BJ (cell line): ENCODE measurements at regions not wholly inside any gene's neighbourhood (a gene's known extent, or its start where the extent isn't known, plus 50 kb on each side); places are given as distances from the start of the nearest gene placed in this dataset.
A peak's percentile ranks its signal among the peaks of the same experiment; 100 is the strongest.

Source experiments
- CTCF ChIA-PET: fragments of 350-600 bp; formaldehyde crosslinking; extraction: SDS; loops from one replicate; lab custom pipeline; 2021; ENCODE audit warnings: antibody characterized with exemption, inconsistent platforms; lab: Yijun Ruan, JAX
- POLR2A ChIA-PET: fragments of 300-600 bp; sonication (Branson Sonifier 250); formaldehyde crosslinking; extraction: SDS; loops from one replicate; lab custom pipeline; 2021; ENCODE audit warnings: antibody characterized with exemption; lab: Charles Lee
- DNase-seq: peaks from one replicate; pipeline ENCODE4 v3.0.0-alpha.2; 2011; ENCODE audit warnings: low read depth
- H3K27me3 ChIP-seq: 2 replicates; pipeline ENCODE4 v1.6.0; 2011; ENCODE audit warnings: low read length; ENCODE audit not compliant: control insufficient read depth, insufficient read depth
- H3K36me3 ChIP-seq: 2 replicates; pipeline ENCODE4 v1.5.1; 2011; ENCODE audit warnings: low read length; ENCODE audit not compliant: control insufficient read depth, insufficient read depth
- H3K4me3 ChIP-seq: 2 replicates; pipeline ENCODE4 v1.5.1; 2011; ENCODE audit warnings: low read depth, mild to moderate bottlenecking, control low read depth, low read length
- TF ChIP-seq, protein P1 (sequence below): IDR thresholded peaks from 2 replicates; pipeline ENCODE4 v1.5.1; 2011; ENCODE audit warnings: low read depth, mild to moderate bottlenecking, control low read depth, inconsistent platforms, low read length, moderate library complexity; ENCODE audit not compliant: insufficient read depth

DNA sequence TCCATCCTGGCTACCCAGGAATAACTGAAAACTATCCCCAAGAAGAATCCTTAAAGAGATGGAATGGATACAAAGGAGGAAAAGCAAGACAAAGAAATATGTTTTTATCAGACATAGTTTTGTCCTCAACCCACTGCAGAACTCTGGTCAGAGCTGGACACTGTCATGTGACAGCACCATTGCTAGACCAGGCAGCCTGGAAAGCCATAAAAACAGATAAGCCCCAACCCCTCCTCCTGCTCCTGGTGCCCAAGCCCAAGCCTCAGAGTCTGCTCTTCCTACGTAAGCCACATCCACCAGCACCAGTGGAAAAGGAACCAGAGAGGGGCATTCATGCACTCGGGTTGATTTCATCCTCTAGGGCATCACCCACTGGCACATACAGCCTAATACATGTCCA, 116.9 kb downstream of the TRIM29 start:
- Histone ChIP-seq H3K4me3 (no peak overlapping the region), H3K36me3 (no peaks in the 10 kb centered on the region), H3K27me3 (peaks cover 7% of the 10 kb centered on the region)
- DNase-seq, result no peak
- TF ChIP-seq, protein P1, sequence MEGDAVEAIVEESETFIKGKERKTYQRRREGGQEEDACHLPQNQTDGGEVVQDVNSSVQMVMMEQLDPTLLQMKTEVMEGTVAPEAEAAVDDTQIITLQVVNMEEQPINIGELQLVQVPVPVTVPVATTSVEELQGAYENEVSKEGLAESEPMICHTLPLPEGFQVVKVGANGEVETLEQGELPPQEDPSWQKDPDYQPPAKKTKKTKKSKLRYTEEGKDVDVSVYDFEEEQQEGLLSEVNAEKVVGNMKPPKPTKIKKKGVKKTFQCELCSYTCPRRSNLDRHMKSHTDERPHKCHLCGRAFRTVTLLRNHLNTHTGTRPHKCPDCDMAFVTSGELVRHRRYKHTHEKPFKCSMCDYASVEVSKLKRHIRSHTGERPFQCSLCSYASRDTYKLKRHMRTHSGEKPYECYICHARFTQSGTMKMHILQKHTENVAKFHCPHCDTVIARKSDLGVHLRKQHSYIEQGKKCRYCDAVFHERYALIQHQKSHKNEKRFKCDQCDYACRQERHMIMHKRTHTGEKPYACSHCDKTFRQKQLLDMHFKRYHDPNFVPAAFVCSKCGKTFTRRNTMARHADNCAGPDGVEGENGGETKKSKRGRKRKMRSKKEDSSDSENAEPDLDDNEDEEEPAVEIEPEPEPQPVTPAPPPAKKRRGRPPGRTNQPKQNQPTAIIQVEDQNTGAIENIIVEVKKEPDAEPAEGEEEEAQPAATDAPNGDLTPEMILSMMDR, result no peak
- POLR2A ChIA-PET, result no interaction called here
- CTCF ChIA-PET, result no interaction called here

GRCh38 chr11:120020486-120020885, 117.4 kb downstream of the TRIM29 start:
- no peak for DNase-seq
- no peaks in the 10 kb centered on the region for H3K36me3 ChIP-seq
- POLR2A ChIA-PET, result no interaction called here
- TF ChIP-seq, protein P1, result no peak
- H3K4me3 ChIP-seq, result no peak overlapping the region
- peaks cover 10% of the 10 kb centered on the region for H3K27me3 ChIP-seq
- CTCF ChIA-PET, result no interaction called here

- H3K36me3 ChIP-seq, result no peaks in the 10 kb centered on the region
- ChIA-PET CTCF (no interaction called here), POLR2A (no interaction called here)
- DNase-seq, result no peak
- H3K27me3 ChIP-seq, result peaks cover 12% of the 10 kb centered on the region
- TF ChIP-seq, protein P1, result no peak
- no peak overlapping the region for H3K4me3 ChIP-seq
Measured at GRCh38 chr11:120019191-120019590, 118.7 kb downstream of the TRIM29 start.

GRCh38 chr11:120017582-120018150, 120.2 kb downstream of the TRIM29 start:
- Histone ChIP-seq H3K27me3 (peaks cover 13% of the 10 kb centered on the region), H3K4me3 (no peak overlapping the region), H3K36me3 (no peaks in the 10 kb centered on the region)
- DNase-seq, result no peak
- CTCF ChIA-PET, result no interaction called here
- TF ChIP-seq, protein P1, result no peak
- POLR2A ChIA-PET, result no interaction called here

DNA sequence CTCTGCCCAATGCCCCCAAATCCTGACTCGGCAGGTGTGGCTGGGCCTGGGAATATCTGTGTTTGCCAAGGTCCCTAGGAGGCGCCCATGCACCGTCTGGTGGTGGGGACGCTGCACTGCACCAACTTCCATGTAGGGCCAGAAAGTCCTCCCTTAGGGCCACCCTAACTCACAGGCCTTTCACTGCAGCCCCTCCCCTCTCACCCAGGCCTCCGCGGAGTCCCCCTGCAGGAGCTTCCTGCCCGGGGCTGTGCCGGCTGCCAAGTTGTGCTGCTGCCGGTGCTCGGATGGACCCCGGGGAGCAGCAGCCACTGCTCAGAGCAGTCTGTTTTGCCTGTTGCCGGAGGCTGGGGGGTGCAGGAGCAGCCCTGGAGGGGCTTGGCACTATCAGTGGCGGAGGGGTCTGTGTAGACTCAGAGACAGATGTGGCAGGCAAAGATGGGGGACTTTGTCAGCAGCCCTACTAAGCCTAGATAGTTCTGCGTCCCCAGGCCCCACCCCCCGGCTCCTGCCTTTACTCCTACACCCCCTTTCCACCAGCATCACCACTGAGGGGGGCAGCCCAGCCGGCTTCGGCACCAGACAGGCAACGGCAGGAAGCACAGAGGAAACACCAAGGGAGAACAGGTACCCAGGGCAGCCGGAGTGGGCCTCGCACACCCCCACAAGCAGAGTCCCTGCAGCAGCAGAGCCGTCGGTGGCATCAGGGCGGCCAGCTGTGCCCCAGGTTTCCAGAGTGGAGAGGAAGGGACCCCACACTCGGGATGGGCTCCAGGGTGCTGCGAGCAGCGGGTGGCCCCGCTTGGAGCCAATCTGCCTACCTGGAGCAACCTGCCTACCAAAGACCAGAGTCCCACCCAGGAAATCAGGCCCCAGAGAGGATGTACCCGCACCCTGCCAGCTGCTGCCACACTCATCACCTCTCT, 124.3 kb downstream of the TRIM29 start:
- peaks cover 15% of the 10 kb centered on the region for H3K27me3 ChIP-seq
- no peak for DNase-seq
- CTCF ChIA-PET, result interaction anchor here (1.6 kb wide), 2 partner anchors 95 to 347 kb away, joined by 3 to 5 read pairs; no protein-coding TSS in a partner anchor

More for the DNA sequence above, 124.3 kb downstream of the TRIM29 start:
- POLR2A ChIA-PET, result no interaction called here
- TF ChIP-seq, protein P1, result peak; percentile 51
- Histone ChIP-seq H3K36me3 (no peaks in the 10 kb centered on the region), H3K4me3 (no peak overlapping the region)
